GM12872 (cell line): ENCODE measurements at regions not wholly inside any gene's neighbourhood (a gene's known extent, or its start where the extent isn't known, plus 50 kb on each side); places are given as distances from the start of the nearest gene placed in this dataset.

Experiments
- CTCF ChIP-seq: IDR thresholded peaks from 3 replicates; pipeline ENCODE4 v1.5.1; 2011; ENCODE audit warnings: low read depth, mild to moderate bottlenecking, low read length, moderate library complexity; ENCODE audit not compliant: insufficient read depth

DNA sequence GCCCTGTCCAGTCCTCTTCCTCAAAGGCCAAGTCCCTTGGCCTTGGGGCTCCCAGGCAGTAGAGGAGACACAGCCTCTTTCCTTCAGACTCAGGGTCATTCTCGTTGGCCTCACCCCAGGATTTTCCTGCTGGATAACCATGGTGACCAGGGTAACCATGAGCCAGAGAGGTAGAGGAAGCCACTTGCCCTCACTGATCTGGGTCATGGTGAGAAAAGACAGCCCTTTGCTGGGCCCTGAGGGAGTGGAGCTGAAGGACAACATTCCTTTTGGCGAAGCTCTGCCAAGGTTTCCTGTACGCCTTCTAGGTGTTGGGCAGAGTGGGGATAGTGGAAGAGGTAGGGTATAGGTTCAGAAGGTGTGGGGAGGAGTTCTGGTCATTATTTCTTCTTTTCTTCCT lies 53.1 kb upstream of the WNT4 start:
- no peak for TF ChIP-seq CTCF

- TF ChIP-seq CTCF: no peak
Observed at GRCh38 chr1:22196641-22197040, 53.7 kb upstream of the WNT4 start.

DNA sequence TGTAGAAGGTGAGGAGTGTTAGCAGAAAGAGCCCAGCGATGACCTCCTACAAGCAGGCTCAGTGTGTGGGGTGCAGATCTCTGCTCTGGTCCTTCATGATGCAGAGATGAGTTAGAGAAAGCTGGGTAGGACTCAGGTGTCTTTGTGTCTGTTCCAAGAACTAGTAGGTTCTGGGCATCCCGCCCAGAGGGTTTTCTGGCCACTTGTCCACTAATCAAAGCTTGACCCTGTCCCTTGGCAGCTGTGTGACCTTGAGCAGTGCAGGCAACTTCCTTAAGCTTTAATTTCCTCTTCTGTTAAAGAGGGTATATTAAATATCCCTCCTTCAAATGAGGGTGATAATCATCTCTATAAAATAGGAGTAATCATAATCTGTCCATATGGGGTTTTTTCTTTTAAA lies 54.7 kb upstream of the WNT4 start:
- no peak for TF ChIP-seq CTCF

DNA sequence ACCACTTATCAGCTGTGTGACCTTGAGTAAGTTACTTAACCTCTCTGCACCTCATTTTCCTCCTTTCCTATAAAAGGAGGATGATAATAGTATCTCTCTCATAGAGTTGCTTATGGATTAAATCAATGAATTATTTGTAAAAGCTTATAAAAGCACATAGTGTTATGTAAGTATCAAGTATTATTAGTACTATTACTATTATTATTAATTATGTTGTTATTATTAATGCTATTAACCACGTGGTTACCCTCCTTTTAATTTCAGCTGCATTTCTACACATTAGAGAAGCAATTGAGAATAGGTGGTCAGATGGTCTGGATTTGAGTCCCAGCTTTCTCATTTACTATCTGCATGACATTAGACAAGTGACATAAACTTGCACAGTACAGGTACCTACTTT lies 58.1 kb upstream of the WNT4 start:
- TF ChIP-seq CTCF: no peak

GRCh38 chr1:22203335-22203734 lies 60.4 kb upstream of the WNT4 start:
- no peak for TF ChIP-seq CTCF

GRCh38 chr1:22204057-22204840 lies 61.4 kb upstream of the WNT4 start:
- TF ChIP-seq CTCF: no peak

GRCh38 chr1:22204989-22205913 lies 62.4 kb upstream of the WNT4 start:
- TF ChIP-seq CTCF: no peak
